ENCODE measurements at regions not wholly inside any gene's neighbourhood (a gene's known extent, or its start where the extent isn't known, plus 50 kb on each side); places are given as distances from the start of the nearest gene placed in this dataset.

DNA sequence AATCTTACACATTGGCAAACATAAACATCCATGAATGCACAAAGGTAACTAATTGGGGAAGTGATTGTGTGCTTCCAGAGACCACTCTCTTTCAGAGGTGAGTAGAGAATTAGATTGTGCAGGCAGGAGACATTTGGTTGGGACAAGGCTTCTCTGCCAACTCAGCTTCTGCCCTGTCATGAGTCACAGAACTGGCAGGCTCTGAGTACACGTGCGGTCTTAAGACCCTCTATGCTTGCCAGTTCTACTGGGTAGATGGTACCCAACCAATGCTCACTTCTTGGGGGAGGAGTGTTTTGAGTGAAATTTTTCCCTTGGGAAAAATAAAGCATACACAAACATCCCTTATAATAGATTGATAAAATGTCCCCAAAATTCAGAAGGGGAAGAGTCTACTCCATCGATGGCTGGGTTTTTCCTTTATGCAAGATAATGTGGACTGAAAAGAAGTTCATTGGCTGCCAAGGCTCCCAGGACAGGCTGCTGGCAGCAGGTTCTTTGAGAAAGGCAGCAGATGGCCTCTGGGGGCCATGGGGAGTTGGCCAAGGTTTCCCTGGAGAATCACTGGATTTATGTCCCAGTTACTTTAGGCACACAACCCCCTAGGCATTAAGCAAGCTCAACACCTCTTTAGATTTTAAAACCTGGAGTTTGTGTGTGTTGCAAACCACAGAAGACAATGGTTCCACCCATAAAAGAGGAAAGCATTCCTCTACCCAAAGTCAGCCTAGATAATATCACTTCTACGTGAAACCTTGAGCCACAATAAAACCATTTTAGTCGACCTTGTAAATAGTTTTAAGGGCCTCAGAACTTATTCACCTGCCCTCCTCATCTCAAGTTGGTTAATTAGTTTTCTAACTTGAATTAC is 417.0 kb downstream of the TXNL1 start:
- Histone ChIP-seq H3K36me3 (ENCODE audit: insufficient read depth, low read length) (no peaks in the 10 kb centered on the region), H4K20me1 (ENCODE audit: insufficient read depth, low read length) (no peaks in the 10 kb centered on the region), H3K79me2 (ENCODE audit: insufficient read depth, low read length) (no peaks in the 10 kb centered on the region), H3K4me2 (ENCODE audit: insufficient read depth, low read length) (no peak overlapping the region), H3K9ac (ENCODE audit: low read depth, low read length) (no peak overlapping the region), H3K27me3 (ENCODE audit: insufficient read depth, low read length, poor library complexity) (no peaks in the 10 kb centered on the region), H3K9me3 (ENCODE audit: insufficient read depth, low read length, severe bottlenecking) (no peaks in the 10 kb centered on the region), H3K27ac (ENCODE audit: low read length) (no peak overlapping the region), H3K4me1 (ENCODE audit: insufficient read depth, low read length) (no peaks in the 10 kb centered on the region), H2AFZ (ENCODE audit: low read depth, low read length) (no peak overlapping the region), H3K4me3 (ENCODE audit: low read depth in 1 of 2, low read length in 2 of 2) (no peak overlapping the region)
- DNase-seq (no peak), ATAC-seq (ENCODE audit: insufficient read depth, low read depth) (no peak)
- TF ChIP-seq CTCF (IDR thresholded peaks at IDR 0.05; ENCODE audit: borderline replicate concordance, extremely low read depth, low read length, poor library complexity, severe bottlenecking) (no peak), EZH2 (IDR thresholded peaks at IDR 0.05; ENCODE audit: borderline replicate concordance, low read depth, low read length, severe bottlenecking) (no peak)

GRCh38 chr18:56217406-56217805 is 421.0 kb downstream of the TXNL1 start:
- no peak overlapping the region for H2AFZ ChIP-seq (ENCODE audit: low read depth, low read length)
- H3K4me1 ChIP-seq (ENCODE audit: insufficient read depth, low read length) = no peaks in the 10 kb centered on the region
- no peaks in the 10 kb centered on the region for H3K36me3 ChIP-seq (ENCODE audit: insufficient read depth, low read length)
- DNase-seq = no peak
- H3K79me2 ChIP-seq (ENCODE audit: insufficient read depth, low read length) = no peaks in the 10 kb centered on the region
- H4K20me1 ChIP-seq (ENCODE audit: insufficient read depth, low read length) = no peaks in the 10 kb centered on the region
- no peak overlapping the region for H3K9ac ChIP-seq (ENCODE audit: low read depth, low read length)
- H3K4me2 ChIP-seq (ENCODE audit: insufficient read depth, low read length) = no peak overlapping the region
- H3K4me3 ChIP-seq (ENCODE audit: low read depth in 1 of 2, low read length in 2 of 2) = no peak overlapping the region
- H3K27me3 ChIP-seq (ENCODE audit: insufficient read depth, low read length, poor library complexity) = no peaks in the 10 kb centered on the region
- ATAC-seq (ENCODE audit: insufficient read depth, low read depth) = no peak
- no peak for TF ChIP-seq CTCF (IDR thresholded peaks at IDR 0.05; ENCODE audit: borderline replicate concordance, extremely low read depth, low read length, poor library complexity, severe bottlenecking)
- H3K27ac ChIP-seq (ENCODE audit: low read length) = no peak overlapping the region
- no peaks in the 10 kb centered on the region for H3K9me3 ChIP-seq (ENCODE audit: insufficient read depth, low read length, severe bottlenecking)

DNA sequence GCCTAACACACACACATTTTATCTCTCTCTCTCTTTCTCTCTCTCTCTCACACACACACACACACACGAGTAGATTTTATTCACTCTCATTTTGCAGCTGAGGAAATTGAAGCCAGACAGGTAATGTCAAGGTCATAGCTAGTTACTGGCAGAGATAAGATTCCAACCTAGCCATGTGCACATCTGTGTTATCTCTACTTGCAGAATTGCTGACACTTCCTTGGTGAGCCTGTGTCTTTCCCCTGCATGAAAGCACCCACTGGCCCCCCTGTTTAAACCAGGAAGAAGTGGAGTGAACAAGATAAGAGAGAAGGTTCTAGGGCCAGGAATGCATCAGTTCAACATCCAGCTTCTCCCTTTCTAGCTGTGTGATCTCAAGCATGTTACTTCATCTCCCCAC is 423.7 kb downstream of the TXNL1 start:
- H3K4me3 ChIP-seq (ENCODE audit: low read depth in 1 of 2, low read length in 2 of 2) = no peak overlapping the region
- no peak for TF ChIP-seq EZH2 (IDR thresholded peaks at IDR 0.05; ENCODE audit: borderline replicate concordance, low read depth, low read length, severe bottlenecking)
- TF ChIP-seq CTCF (IDR thresholded peaks at IDR 0.05; ENCODE audit: borderline replicate concordance, extremely low read depth, low read length, poor library complexity, severe bottlenecking) = no peak
- no peak overlapping the region for H2AFZ ChIP-seq (ENCODE audit: low read depth, low read length)
- H3K27me3 ChIP-seq (ENCODE audit: insufficient read depth, low read length, poor library complexity) = no peaks in the 10 kb centered on the region
- no peaks in the 10 kb centered on the region for H4K20me1 ChIP-seq (ENCODE audit: insufficient read depth, low read length)
- H3K36me3 ChIP-seq (ENCODE audit: insufficient read depth, low read length) = no peaks in the 10 kb centered on the region
- H3K27ac ChIP-seq (ENCODE audit: low read length) = no peak overlapping the region
- no peaks in the 10 kb centered on the region for H3K9me3 ChIP-seq (ENCODE audit: insufficient read depth, low read length, severe bottlenecking)
- DNase-seq = no peak
- H3K4me2 ChIP-seq (ENCODE audit: insufficient read depth, low read length) = no peak overlapping the region
- H3K9ac ChIP-seq (ENCODE audit: low read depth, low read length) = no peak overlapping the region
- no peaks in the 10 kb centered on the region for H3K79me2 ChIP-seq (ENCODE audit: insufficient read depth, low read length)
- no peak for ATAC-seq (ENCODE audit: insufficient read depth, low read depth)
- no peaks in the 10 kb centered on the region for H3K4me1 ChIP-seq (ENCODE audit: insufficient read depth, low read length)
